Ishikawa (cell line): ENCODE measurements at regions not wholly inside any gene's neighbourhood (a gene's known extent, or its start where the extent isn't known, plus 50 kb on each side); places are given as distances from the start of the nearest gene placed in this dataset.
A peak's percentile ranks its signal among the peaks of the same experiment; 100 is the strongest.

Source experiments
- CEBPB ChIP-seq: IDR thresholded peaks from 2 replicates; pipeline ENCODE4 v1.6.1; 2012
- CREB1 ChIP-seq: IDR thresholded peaks from 2 replicates; pipeline ENCODE4 v1.6.1; 2012; ENCODE audit warnings: low read depth
- EGR1 ChIP-seq: IDR thresholded peaks from 2 replicates; pipeline ENCODE4 v1.6.1; 2012
- EP300 ChIP-seq: IDR thresholded peaks from 2 replicates; pipeline ENCODE4 v1.6.1; 2012; ENCODE audit warnings: borderline replicate concordance
- FOXM1 ChIP-seq: IDR thresholded peaks from 2 replicates; pipeline ENCODE4 v1.6.1; 2012; ENCODE audit warnings: low read depth, borderline replicate concordance
- NFIC ChIP-seq: IDR thresholded peaks from 2 replicates; pipeline ENCODE4 v1.6.1; 2012
- RAD21 ChIP-seq: IDR thresholded peaks from 2 replicates; pipeline ENCODE4 v1.6.1; 2012; ENCODE audit warnings: low read depth
- TAF1 ChIP-seq: IDR thresholded peaks from 2 replicates; pipeline ENCODE4 v1.6.1; 2012; ENCODE audit warnings: low read depth, mild to moderate bottlenecking
- TCF12 ChIP-seq: IDR thresholded peaks from 2 replicates; pipeline ENCODE4 v1.6.1; 2012; ENCODE audit warnings: low read depth
- TEAD4 ChIP-seq: IDR thresholded peaks from 2 replicates; pipeline ENCODE4 v1.6.1; 2012
- YY1 ChIP-seq: IDR thresholded peaks from 2 replicates; pipeline ENCODE4 v1.6.1; 2012; ENCODE audit warnings: low read depth
- ZBTB7A ChIP-seq: IDR thresholded peaks from 2 replicates; pipeline ENCODE4 v1.6.1; 2012; ENCODE audit warnings: low read depth
- TF ChIP-seq, protein P1 (sequence below): IDR thresholded peaks from 2 replicates; pipeline ENCODE4 v1.6.1; 2012; ENCODE audit warnings: low read depth, mild to moderate bottlenecking
- TF ChIP-seq, protein P2 (sequence below): IDR thresholded peaks from 2 replicates; pipeline ENCODE4 v1.6.1; 2012
- TF ChIP-seq, protein P3 (sequence below): IDR thresholded peaks from 2 replicates; pipeline ENCODE4 v1.6.1; 2012

DNA sequence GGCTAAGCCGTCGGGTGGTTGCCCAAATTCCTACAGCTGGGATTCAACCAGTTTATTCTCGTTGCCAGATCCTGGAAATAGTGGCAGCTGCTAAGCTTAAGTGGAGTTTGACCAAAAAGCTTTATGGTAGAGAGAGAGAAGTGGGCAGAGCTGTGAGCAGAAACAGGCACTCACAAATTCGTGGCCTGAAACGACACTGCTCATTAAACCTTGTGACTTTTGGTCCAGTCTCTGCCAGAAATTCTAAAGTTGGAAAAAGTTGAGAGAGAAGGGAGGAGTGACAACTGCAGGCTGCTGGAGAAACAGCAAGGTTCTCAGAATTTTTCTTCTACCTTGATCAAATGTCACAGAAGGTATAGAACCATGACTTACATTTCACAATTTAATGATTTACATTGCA is 131.5 kb downstream of the MTX3 start:
- TF ChIP-seq ZBTB7A (no peak), TEAD4 (no peak), CREB1 (no peak), EGR1 (no peak), FOXM1 (no peak), TCF12 (no peak)
- TF ChIP-seq, protein P1, sequence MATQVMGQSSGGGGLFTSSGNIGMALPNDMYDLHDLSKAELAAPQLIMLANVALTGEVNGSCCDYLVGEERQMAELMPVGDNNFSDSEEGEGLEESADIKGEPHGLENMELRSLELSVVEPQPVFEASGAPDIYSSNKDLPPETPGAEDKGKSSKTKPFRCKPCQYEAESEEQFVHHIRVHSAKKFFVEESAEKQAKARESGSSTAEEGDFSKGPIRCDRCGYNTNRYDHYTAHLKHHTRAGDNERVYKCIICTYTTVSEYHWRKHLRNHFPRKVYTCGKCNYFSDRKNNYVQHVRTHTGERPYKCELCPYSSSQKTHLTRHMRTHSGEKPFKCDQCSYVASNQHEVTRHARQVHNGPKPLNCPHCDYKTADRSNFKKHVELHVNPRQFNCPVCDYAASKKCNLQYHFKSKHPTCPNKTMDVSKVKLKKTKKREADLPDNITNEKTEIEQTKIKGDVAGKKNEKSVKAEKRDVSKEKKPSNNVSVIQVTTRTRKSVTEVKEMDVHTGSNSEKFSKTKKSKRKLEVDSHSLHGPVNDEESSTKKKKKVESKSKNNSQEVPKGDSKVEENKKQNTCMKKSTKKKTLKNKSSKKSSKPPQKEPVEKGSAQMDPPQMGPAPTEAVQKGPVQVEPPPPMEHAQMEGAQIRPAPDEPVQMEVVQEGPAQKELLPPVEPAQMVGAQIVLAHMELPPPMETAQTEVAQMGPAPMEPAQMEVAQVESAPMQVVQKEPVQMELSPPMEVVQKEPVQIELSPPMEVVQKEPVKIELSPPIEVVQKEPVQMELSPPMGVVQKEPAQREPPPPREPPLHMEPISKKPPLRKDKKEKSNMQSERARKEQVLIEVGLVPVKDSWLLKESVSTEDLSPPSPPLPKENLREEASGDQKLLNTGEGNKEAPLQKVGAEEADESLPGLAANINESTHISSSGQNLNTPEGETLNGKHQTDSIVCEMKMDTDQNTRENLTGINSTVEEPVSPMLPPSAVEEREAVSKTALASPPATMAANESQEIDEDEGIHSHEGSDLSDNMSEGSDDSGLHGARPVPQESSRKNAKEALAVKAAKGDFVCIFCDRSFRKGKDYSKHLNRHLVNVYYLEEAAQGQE, result no peak
- TF ChIP-seq, protein P2, sequence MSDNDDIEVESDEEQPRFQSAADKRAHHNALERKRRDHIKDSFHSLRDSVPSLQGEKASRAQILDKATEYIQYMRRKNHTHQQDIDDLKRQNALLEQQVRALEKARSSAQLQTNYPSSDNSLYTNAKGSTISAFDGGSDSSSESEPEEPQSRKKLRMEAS, result no peak
- TF ChIP-seq, protein P3, sequence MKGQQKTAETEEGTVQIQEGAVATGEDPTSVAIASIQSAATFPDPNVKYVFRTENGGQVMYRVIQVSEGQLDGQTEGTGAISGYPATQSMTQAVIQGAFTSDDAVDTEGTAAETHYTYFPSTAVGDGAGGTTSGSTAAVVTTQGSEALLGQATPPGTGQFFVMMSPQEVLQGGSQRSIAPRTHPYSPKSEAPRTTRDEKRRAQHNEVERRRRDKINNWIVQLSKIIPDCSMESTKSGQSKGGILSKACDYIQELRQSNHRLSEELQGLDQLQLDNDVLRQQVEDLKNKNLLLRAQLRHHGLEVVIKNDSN, result no peak

DNA sequence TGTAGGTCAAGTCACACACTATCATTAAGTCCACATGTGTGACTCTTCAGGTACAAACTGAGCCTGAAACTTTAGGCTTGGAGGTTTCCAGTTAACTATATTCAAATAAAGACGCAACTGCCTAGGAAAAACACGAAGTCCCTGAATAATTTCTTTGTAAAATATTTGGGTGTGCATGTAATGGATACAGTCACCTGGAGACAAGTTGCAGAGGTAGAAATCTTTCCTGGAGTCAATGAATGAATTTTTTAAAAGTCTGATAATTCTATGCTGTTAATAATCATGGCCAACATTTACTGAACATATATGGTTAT is 132.7 kb downstream of the MTX3 start:
- TF ChIP-seq, protein P1, result no peak
- TF ChIP-seq, protein P3, result no peak
- TF ChIP-seq FOXM1, result no peak
- TF ChIP-seq TEAD4, result no peak
- TF ChIP-seq CREB1, result no peak
- TF ChIP-seq NFIC, result no peak
- TF ChIP-seq, protein P2, result no peak
- TF ChIP-seq YY1, result no peak
- TF ChIP-seq EGR1, result no peak
- TF ChIP-seq TAF1, result no peak
- no peak for TF ChIP-seq TCF12
- TF ChIP-seq ZBTB7A, result no peak
- TF ChIP-seq RAD21, result no peak
- no peak for TF ChIP-seq CEBPB
- TF ChIP-seq EP300, result no peak

DNA sequence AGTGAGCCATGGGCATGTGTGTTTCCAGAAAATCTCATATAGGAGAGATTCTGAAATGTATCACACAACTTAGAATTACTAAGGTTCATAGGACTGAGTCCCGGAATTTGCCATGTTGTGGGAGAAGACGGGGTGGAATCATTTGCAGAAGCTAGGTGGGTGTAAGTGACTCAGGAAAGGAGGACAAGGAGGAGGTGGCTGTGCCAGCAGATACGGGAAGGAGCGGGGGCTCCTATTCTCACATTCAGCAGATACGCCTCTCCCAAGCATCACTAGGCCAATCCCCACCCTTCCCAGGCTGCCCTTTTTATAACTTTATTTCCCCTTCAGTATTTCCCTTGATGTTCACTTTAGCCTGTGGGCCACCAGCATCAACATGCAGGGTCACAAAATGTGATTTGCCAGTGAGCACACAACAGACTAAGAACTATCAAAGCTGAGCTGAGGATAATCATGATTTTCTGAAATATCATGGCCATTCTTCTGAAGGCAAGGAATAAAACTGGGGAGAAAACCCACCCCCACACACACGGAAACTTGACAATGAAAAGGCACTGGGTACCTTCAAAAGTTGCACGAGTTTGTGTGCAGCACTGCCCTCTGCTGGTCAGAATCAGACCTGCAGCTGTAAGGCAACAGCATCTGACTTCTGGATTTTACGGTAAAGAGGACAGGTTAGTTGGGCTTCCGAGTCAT is 133.2 kb downstream of the MTX3 start:
- TF ChIP-seq RAD21 (peak; percentile 89), YY1 (no peak), TCF12 (no peak), FOXM1 (no peak)
- TF ChIP-seq, protein P2, result no peak

DNA sequence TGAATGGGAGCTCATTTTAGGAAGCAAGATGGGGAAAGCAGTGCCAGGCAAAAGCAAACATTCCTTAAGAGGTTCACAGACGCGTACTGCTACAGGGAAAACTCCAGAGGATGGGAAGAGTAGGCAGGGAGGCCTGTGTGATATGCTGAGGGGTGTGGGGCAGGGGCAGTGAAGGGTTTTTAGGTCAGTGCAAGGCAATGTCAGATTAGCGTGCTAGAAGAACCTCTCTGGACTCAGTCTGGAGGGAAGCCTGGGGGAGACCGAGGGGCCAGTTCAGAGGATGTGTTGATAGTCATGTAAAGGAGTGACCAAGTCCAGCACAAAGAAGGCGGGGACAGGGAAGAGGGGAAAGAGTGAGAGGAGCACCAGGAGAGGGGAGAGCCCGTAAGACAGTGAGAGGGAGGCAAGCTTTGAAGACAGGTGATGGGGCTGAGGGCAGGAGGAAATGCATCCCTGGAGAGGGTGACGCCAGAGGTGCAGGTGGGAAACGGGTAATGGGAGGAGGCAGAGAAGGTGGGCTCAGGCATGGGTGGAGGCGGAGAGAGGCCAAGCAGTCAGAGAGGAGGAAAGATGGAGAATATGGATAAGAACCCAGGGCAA is 134.5 kb downstream of the MTX3 start:
- no peak for TF ChIP-seq FOXM1
- no peak for TF ChIP-seq TAF1
- no peak for TF ChIP-seq CREB1
- TF ChIP-seq NFIC, result no peak
- TF ChIP-seq EGR1, result no peak
- no peak for TF ChIP-seq YY1
- TF ChIP-seq, protein P2, result no peak
- TF ChIP-seq, protein P1, result no peak
- TF ChIP-seq ZBTB7A, result no peak
- TF ChIP-seq CEBPB, result no peak
- no peak for TF ChIP-seq TCF12
- TF ChIP-seq, protein P3, result no peak
